ENCODE measurements at regions not wholly inside any gene's neighbourhood (a gene's known extent, or its start where the extent isn't known, plus 50 kb on each side); places are given as distances from the start of the nearest gene placed in this dataset.

DNA sequence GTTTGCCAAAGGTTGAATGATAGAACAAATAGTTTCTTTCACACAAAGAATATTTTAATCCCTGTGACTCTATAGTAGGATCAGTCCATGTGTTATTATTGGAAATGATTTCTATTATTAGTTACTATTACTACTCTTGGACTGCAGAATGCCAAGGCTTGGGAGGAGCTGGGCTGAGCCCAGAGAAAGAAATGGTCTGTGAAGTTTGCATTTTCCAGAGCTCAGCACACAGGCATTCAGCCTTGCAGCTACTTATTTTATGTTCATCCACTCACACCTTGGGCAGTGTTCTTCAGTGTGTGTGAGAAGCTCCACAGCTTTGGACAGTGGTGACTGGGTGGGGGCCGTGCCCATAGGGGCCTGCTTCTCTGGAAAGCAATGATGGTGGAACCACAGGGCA lies 583.1 kb downstream of the CCDC171 start:
- TF ChIP-seq, protein P1, sequence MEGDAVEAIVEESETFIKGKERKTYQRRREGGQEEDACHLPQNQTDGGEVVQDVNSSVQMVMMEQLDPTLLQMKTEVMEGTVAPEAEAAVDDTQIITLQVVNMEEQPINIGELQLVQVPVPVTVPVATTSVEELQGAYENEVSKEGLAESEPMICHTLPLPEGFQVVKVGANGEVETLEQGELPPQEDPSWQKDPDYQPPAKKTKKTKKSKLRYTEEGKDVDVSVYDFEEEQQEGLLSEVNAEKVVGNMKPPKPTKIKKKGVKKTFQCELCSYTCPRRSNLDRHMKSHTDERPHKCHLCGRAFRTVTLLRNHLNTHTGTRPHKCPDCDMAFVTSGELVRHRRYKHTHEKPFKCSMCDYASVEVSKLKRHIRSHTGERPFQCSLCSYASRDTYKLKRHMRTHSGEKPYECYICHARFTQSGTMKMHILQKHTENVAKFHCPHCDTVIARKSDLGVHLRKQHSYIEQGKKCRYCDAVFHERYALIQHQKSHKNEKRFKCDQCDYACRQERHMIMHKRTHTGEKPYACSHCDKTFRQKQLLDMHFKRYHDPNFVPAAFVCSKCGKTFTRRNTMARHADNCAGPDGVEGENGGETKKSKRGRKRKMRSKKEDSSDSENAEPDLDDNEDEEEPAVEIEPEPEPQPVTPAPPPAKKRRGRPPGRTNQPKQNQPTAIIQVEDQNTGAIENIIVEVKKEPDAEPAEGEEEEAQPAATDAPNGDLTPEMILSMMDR (IDR thresholded peaks at IDR 0.05; ENCODE audit: low read length), result no peak
- TF ChIP-seq EZH2 (optimal IDR thresholded peaks at IDR 0.05; ENCODE audit: low read depth, low read length) (no peak), EZH2phosphoT487 (IDR thresholded peaks at IDR 0.05; ENCODE audit: low read length) (no peak)

Data from MM.1S (cell line).